ENCODE measurements at regions not wholly inside any gene's neighbourhood (a gene's known extent, or its start where the extent isn't known, plus 50 kb on each side); places are given as distances from the start of the nearest gene placed in this dataset.

DNA sequence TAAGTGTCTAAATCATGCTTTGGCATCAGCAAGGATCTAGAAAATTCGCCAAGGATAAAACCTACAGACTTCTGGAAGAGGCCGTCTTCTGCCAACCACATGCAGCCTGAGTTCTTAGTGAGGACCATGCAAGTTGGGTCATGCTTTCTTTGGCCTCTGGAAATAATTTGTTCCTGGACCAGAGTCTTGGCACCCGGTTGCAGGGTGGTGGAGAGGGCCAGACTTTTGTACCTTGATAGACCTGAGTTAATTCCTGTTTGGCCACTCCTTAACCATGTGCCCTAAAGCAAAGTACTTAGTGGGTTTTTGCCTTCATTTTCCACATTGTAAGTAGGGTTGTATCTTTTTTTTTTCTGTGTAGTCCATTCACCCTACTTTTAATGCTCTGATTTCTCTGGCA, 283.4 kb upstream of the IRX5 start:
- TF ChIP-seq, protein P1, sequence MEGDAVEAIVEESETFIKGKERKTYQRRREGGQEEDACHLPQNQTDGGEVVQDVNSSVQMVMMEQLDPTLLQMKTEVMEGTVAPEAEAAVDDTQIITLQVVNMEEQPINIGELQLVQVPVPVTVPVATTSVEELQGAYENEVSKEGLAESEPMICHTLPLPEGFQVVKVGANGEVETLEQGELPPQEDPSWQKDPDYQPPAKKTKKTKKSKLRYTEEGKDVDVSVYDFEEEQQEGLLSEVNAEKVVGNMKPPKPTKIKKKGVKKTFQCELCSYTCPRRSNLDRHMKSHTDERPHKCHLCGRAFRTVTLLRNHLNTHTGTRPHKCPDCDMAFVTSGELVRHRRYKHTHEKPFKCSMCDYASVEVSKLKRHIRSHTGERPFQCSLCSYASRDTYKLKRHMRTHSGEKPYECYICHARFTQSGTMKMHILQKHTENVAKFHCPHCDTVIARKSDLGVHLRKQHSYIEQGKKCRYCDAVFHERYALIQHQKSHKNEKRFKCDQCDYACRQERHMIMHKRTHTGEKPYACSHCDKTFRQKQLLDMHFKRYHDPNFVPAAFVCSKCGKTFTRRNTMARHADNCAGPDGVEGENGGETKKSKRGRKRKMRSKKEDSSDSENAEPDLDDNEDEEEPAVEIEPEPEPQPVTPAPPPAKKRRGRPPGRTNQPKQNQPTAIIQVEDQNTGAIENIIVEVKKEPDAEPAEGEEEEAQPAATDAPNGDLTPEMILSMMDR (IDR thresholded peaks at IDR 0.05) = no peak
- TF ChIP-seq POLR2A (IDR thresholded peaks at IDR 0.05) (no peak), EP300 (IDR thresholded peaks at IDR 0.05) (no peak)

Measured in ovary (tissue), 3 donors.